Endothelial cell of umbilical vein (primary cell): ENCODE measurements at regions not wholly inside any gene's neighbourhood (a gene's known extent, or its start where the extent isn't known, plus 50 kb on each side); places are given as distances from the start of the nearest gene placed in this dataset.

Experiments used
- BruUV-seq: library from RNA; stranded (reverse); fragments of 400-500 nt; replicated peaks from 2 replicates; lab custom pipeline; 2021; lab: Mats Ljungman, UMichigan
- CTCF ChIA-PET: fragments of 300-600, 350-600 bp; sonication (Branson Sonifier 250); formaldehyde crosslinking; loops from one replicate; lab custom pipeline; 2021; ENCODE audit warnings: antibody characterized with exemption, inconsistent platforms; lab: Charles Lee
- POLR2A ChIA-PET: fragments of 300-600, 350-600 bp; sonication (Branson Sonifier 250); formaldehyde crosslinking; loops from one replicate; lab custom pipeline; 2021; ENCODE audit warnings: antibody characterized with exemption, inconsistent platforms; lab: Charles Lee
- DNase-seq: peaks from one replicate; pipeline ENCODE4 v3.0.0-alpha.2; 2011; ENCODE audit warnings: low read depth, low spot score
- FAIRE-seq: peaks from 2 replicates; lab custom pipeline; 2011; peaks lifted over from hg19 to GRCh38; lab: Jason Lieb, UNC
- H2AFZ ChIP-seq: 2 replicates; pipeline ENCODE4 v1.6.0; 2012; ENCODE audit warnings: low read depth, low read length, control low read depth, inconsistent platforms
- H3K27ac ChIP-seq: 2 replicates; pipeline ENCODE4 v1.5.1; 2011; ENCODE audit warnings: low read depth, mild to moderate bottlenecking, control low read depth, low read length, moderate library complexity; ENCODE audit not compliant: insufficient read depth
- H3K27me3 ChIP-seq, 2 experiments: 2 replicates each; pipeline versions ENCODE4 v1.6.0 to v1.6.1; 2011; ENCODE audit warnings: low read length in 2 of 2, mixed read lengths in 1 of 2; ENCODE audit not compliant: control insufficient read depth in 2 of 2, insufficient read depth in 2 of 2
- H3K36me3 ChIP-seq, 2 experiments: 2 replicates in 1 of 2; 3 replicates in 1 of 2; pipeline ENCODE4 v1.5.1; 2011; ENCODE audit warnings: low read length in 2 of 2, mild to moderate bottlenecking in 1 of 2, moderate library complexity in 1 of 2; ENCODE audit not compliant: control insufficient read depth in 2 of 2, insufficient read depth in 2 of 2; ENCODE audit errors: extremely low read depth in 1 of 2
- H3K4me1 ChIP-seq: 3 replicates; pipeline ENCODE4 v1.5.1; 2011; ENCODE audit warnings: mild to moderate bottlenecking, low read length; ENCODE audit not compliant: control insufficient read depth, insufficient read depth; ENCODE audit errors: extremely low read depth
- H3K4me2 ChIP-seq: 2 replicates; pipeline ENCODE4 v1.6.1; 2011; ENCODE audit warnings: low read length, control low read depth, mixed read lengths; ENCODE audit not compliant: insufficient read depth
- H3K4me3 ChIP-seq, 3 experiments: fragments of 200-600 bp in 1 of 3; sonication (generic), shearing (Covaris generic) in 1 of 3; replicated peaks in 1 of 3; 2 replicates each; pipeline ENCODE4 v1.5.1; 2011 to 2016; ENCODE audit warnings: control low read depth in 3 of 3, low read length in 3 of 3, mild to moderate bottlenecking in 2 of 3, inconsistent platforms in 1 of 3, low read depth in 1 of 3, moderate library complexity in 1 of 3; ENCODE audit not compliant: insufficient read depth in 1 of 3
- H3K79me2 ChIP-seq: 2 replicates; pipeline ENCODE4 v1.6.0; 2012; ENCODE audit warnings: low read length, inconsistent platforms; ENCODE audit not compliant: control insufficient read depth, insufficient read depth
- H3K9ac ChIP-seq: replicated peaks from 2 replicates; pipeline ENCODE3; 2011; ENCODE audit warnings: low read length, control low read depth; ENCODE audit not compliant: insufficient read depth; ENCODE audit errors: extremely low read depth
- H3K9me1 ChIP-seq: replicated peaks from 3 replicates; pipeline ENCODE4 v1.6.0; 2011; ENCODE audit warnings: mild to moderate bottlenecking, low read length; ENCODE audit not compliant: control insufficient read depth, insufficient read depth; ENCODE audit errors: extremely low read depth
- H3K9me3 ChIP-seq: replicated peaks from 2 replicates; pipeline ENCODE4 v1.5.1; 2012; ENCODE audit warnings: low read length, inconsistent platforms; ENCODE audit not compliant: control insufficient read depth, insufficient read depth
- H4K20me1 ChIP-seq: replicated peaks from 2 replicates; pipeline ENCODE3; 2011; ENCODE audit warnings: mild to moderate bottlenecking, low read length; ENCODE audit not compliant: control insufficient read depth, insufficient read depth; ENCODE audit errors: extremely low read depth
- CTCF ChIP-seq, 2 donors: IDR thresholded peaks; 1 replicate in 1 of 2; 2 replicates in 1 of 2; pipeline ENCODE4 v1.5.1; 2011; ENCODE audit warnings: low read length in 2 of 2, mild to moderate bottlenecking in 2 of 2, moderate library complexity in 2 of 2, control low read depth in 1 of 2, inconsistent platforms in 1 of 2, low read depth in 1 of 2; ENCODE audit not compliant: insufficient read depth in 1 of 2; ENCODE audit errors: extremely low read depth in 1 of 2
- EZH2 ChIP-seq: IDR thresholded peaks from 2 replicates; pipeline ENCODE4 v1.6.1; 2012; ENCODE audit warnings: borderline replicate concordance, low read depth, mild to moderate bottlenecking, moderate library complexity, low read length, inconsistent platforms; ENCODE audit not compliant: severe bottlenecking
- FOS ChIP-seq: IDR thresholded peaks from 2 replicates; pipeline ENCODE4 v1.6.1; 2011; ENCODE audit warnings: mild to moderate bottlenecking, low read length, moderate library complexity, borderline replicate concordance; ENCODE audit not compliant: insufficient read depth
- GATA2 ChIP-seq: IDR thresholded peaks from 2 replicates; pipeline ENCODE4 v1.7.0; 2011; ENCODE audit warnings: low read depth, mild to moderate bottlenecking, moderate library complexity, mixed read lengths, low read length; ENCODE audit not compliant: insufficient read length, insufficient read depth
- JUN ChIP-seq: IDR thresholded peaks from 2 replicates; pipeline ENCODE4 v1.6.1; 2011; ENCODE audit warnings: borderline replicate concordance, low read depth; ENCODE audit not compliant: insufficient read length, insufficient read depth
- MAX ChIP-seq: IDR thresholded peaks from 2 replicates; pipeline ENCODE4 v1.6.1; 2011; ENCODE audit not compliant: insufficient read depth, insufficient read length
- MYC ChIP-seq: IDR thresholded peaks from one replicate; pipeline ENCODE4 v1.6.1; 2011; ENCODE audit warnings: mild to moderate bottlenecking, low read depth, low read length
- POLR2A ChIP-seq: IDR thresholded peaks from 2 replicates; pipeline ENCODE4 v1.6.1; 2012; ENCODE audit warnings: low read depth, mild to moderate bottlenecking, control low read depth, low read length
- POLR2AphosphoS5 ChIP-seq: IDR thresholded peaks from 2 replicates; pipeline ENCODE4 v1.6.1; 2012; ENCODE audit warnings: low read depth, mild to moderate bottlenecking, control low read depth, low read length, moderate library complexity; ENCODE audit not compliant: insufficient read depth
- dilution Hi-C: fragments of 300-500 bp; cut with MboI; formaldehyde crosslinking; loops from one replicate; pipeline ENCODE4 v1.15.0; 2019; ENCODE audit warnings: low sequenced_read_pairs; ENCODE audit not compliant: extremely low pct_ligation_motif_present
- intact Hi-C: fragments of 100-400 bp; cut with micrococcal nuclease; formaldehyde crosslinking; loops from one replicate; pipeline ENCODE4 v1.10.0; 2022

GRCh38 chrY:15554991-15555390, 1030.7 kb downstream of the NLGN4Y start:
- dilution Hi-C loops (no loop called here), intact Hi-C loops (no loop called here)
- Histone ChIP-seq H3K9me3 (no peaks in the 10 kb centered on the region), H3K9ac (no peak overlapping the region), H4K20me1 (no peaks in the 10 kb centered on the region), H3K27ac (no peak overlapping the region), H3K4me1 (no peaks in the 10 kb centered on the region), H3K9me1 (no peaks in the 10 kb centered on the region), H3K79me2 (no peaks in the 10 kb centered on the region), H3K36me3 (no peaks in the 10 kb centered on the region), H2AFZ (no peak overlapping the region), H3K4me3 (no peak overlapping the region), H3K27me3 (no peaks in the 10 kb centered on the region), H3K4me2 (no peak overlapping the region)
- FAIRE-seq (no peak), DNase-seq (no peak)
- ChIA-PET POLR2A (no interaction called here), CTCF (no interaction called here)
- BruUV-seq = no TSS peak
- TF ChIP-seq JUN = no peak
- TF ChIP-seq MAX = no peak
- TF ChIP-seq POLR2AphosphoS5 = no peak
- TF ChIP-seq CTCF (IDR thresholded peaks at IDR 0.05; ENCODE audit: extremely low read depth in 1 of 2, insufficient read depth in 1 of 2, low read depth in 1 of 2, low read length in 2 of 2) = no peak
- no peak for TF ChIP-seq POLR2A
- TF ChIP-seq FOS = no peak
- no peak for TF ChIP-seq EZH2
- TF ChIP-seq MYC = no peak
- no peak for TF ChIP-seq GATA2
